T-helper 2 cell (primary cell): ENCODE measurements at regions not wholly inside any gene's neighbourhood (a gene's known extent, or its start where the extent isn't known, plus 50 kb on each side); places are given as distances from the start of the nearest gene placed in this dataset.
A peak's percentile ranks its signal among the peaks of the same experiment; 100 is the strongest.

Experiments used
- DNase-seq, 5 experiments: peaks; one replicate each; pipeline versions ENCODE4 v3.0.0 to v3.0.0-alpha.2; 2012 to 2022

DNA sequence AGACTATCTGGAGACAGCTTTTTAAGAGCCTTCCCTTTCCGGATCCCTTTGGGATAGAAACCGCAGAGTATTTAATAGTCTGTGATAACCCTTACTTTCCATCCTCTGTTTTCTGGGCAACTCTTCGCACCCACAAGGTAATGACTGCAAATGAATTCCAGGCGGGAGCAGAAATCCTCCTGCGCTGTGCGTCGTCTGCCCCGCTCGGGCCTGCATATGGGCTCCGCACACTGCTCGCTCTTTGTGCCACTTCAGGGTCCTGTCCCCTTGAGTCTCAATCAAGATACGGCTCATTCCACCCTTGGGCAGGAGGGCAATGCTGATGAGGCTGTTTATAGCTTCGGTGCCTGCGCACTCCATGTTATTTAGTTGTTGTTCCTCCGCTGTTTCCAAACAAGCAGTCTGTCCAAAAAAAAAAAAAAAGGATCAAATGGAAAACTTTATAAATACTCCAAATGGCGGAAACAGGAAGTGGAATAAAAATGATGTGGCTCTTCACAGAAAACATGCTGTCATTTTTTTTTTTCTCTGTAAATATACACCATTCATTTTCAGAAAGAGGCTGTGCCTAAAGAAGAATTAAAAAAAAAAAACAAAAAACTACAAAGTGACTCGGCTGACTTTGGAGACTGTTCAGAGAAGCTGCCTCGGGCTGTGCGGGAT lies 169.6 kb upstream of the GMDS start:
- no peak for DNase-seq

- no peak for DNase-seq
Measured at GRCh38 chr6:2412731-2413130, 167.3 kb upstream of the GMDS start.

DNA sequence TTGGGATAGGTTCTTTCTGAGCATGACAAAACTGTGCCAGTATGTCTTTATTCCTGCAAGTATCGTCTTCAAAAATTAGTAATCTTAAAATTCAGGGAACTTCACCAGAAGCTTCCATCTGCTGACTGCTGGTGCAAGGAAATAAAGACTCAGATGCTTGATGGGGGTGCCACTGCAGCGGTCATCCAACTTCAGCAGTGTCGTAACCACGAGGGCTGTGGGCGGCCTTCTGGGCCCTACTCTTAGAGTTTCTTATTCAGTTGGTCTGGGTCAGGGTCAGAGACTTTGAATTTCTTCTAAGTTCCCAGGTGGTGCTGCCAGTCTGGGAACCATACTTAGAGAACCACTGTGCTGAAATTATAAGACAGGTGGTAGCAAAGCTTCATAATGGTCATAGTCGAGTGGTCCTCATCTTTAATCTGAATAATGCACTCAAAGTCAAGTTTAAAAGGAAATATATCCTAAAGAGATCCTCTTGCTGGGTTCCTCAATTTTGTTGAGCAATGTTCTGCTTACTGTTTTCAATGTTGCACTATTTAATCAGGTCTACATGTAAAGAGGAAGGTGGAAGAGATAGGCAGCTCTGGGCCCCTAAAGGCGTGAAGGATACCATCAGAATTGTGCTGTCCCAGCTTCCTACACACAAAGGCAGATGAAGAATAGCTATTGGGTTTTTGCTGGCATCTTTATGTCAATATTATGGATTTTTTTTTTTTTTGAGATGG lies 165.4 kb upstream of the GMDS start:
- DNase-seq = no peak

GRCh38 chr6:2407525-2407924 lies 162.1 kb upstream of the GMDS start:
- no peak for DNase-seq

GRCh38 chr6:2404211-2404929 lies 159.0 kb upstream of the GMDS start:
- no peak for DNase-seq

GRCh38 chr6:2403546-2403945 lies 158.1 kb upstream of the GMDS start:
- no peak for DNase-seq

DNA sequence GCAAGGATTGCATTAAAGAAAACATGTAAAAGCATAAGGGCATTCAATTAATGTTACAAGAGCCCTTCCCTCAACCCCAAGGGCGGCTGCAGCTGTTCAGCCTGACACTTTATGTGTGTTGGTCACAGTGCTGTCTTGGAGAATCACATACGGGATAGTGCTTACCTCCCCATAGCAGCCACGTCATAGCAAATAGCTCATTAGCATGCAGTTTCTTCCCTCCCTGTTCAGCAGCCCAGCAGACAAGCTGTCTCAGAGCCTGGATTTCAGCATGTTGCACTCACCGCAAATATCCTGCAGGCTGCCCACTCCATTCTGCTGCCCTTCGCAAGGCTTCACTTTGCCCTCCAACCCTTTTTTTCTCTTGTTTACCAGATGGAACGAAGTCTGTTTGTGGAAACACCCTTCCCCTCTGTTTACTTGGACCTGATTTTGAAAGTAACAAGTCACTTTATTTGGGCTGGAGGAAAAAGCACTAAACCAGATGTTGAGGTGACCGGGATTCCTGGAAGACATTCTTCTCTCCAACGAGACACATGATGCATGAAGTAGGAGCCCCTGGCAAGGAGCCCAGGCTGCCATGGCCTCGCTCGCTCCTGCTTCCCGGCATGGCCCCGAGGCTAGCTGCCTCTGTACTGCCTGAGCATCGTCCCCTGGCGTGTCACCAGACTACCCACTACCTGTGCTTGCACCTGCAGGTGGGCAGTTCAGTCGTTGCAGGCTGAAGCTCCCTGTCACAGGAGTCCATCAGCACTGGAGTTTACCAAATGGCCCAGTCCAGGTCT lies 151.6 kb upstream of the GMDS start:
- no peak for DNase-seq

- DNase-seq = no peak
Measured at GRCh38 chr6:2396042-2396657, 150.7 kb upstream of the GMDS start.

- DNase-seq = no peak
Measured at GRCh38 chr6:2388554-2389324, 143.3 kb upstream of the GMDS start.

DNA sequence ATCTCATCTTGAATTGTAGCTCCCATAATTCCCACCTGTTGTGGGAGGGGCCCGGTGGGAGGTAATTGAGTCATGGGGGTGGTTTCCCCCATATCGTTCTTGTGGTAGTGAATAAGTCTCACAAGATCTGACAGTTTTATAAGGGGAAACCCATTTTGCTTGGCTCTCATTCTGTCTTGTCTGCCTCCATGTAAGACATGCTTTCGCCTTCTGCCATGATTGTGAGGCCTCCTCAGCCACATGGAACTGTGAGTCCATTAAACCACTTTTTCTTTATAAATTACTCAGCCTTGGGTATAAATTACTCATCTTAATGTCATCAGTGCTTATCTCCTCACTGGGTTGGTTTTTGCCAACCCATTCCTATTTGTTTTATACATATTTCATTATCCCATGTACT lies 142.0 kb upstream of the GMDS start:
- DNase-seq = peak in 1 of 5 experiments; percentile 16

DNA sequence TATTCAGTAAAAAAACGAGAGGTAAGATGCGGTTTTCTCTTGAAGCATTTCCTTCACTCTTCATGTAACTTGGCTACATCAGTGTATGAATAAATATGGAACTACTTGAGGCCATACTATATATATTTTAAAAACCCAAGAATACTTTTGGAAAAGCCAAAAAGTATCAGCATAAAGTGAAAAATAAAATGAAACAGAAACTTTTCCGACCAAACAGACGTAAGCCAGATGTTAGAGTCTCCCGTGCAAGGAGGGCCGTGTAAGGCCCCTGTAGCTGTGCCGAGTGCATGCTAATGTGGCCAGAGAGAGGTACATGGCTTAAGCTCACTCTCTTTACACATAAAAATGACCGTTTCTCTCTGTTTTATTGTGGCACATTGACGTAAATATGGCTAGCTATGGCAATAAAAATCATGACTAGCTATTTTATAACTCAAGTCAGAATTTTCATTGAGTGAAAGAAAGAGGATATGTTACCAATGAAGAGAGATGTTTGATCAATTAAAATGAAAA lies 140.1 kb upstream of the GMDS start:
- DNase-seq = no peak

DNA sequence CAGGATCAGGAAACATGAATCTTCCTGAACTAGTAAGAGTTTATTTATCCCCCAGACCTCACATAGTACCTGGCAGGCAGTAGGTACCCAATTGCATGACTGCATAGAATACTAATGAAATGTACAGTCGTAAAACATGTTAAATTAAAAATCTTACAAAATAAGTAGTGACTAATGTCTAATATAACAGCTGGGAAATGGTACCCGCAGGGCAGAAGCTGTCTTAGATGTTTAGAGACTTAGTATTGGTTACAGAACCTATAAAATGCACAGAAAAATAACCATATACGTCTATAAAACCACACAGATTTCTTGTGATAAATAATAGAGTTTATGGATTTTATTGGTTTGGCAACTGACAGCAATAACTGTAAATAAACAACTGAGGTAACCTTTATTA lies 139.1 kb upstream of the GMDS start:
- no peak for DNase-seq

GRCh38 chr6:2381872-2382661 lies 136.7 kb upstream of the GMDS start:
- DNase-seq = no peak

GRCh38 chr6:2378891-2379652 lies 133.7 kb upstream of the GMDS start:
- DNase-seq = peak in 1 of 5 experiments; percentile 78

GRCh38 chr6:2378046-2378657 lies 132.7 kb upstream of the GMDS start:
- DNase-seq = no peak

GRCh38 chr6:2376429-2377355 lies 131.3 kb upstream of the GMDS start:
- no peak for DNase-seq

DNA sequence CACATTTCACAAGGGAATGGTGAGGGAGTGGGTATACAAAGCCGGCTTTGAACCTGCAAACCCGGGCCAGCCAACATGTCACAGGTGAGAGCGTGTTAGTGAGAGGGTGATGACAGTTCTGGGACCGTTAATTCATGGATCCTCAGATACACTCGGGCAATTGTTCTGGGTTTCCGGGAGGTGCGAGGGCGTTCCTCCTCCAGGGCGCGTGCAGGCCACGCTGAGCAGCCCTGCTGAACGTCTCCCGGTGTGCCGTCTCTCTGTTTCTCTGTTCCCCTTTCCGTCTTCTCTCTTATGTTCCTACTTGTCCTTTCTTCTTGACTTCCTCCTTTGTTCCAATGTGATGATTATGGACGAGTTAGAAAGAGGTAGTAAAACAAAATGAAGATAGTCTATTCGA lies 130.0 kb upstream of the GMDS start:
- DNase-seq = no peak

GRCh38 chr6:2369606-2370005 lies 124.2 kb upstream of the GMDS start:
- DNase-seq = no peak
